ENCODE measurements at regions not wholly inside any gene's neighbourhood (a gene's known extent, or its start where the extent isn't known, plus 50 kb on each side); places are given as distances from the start of the nearest gene placed in this dataset.

- TF ChIP-seq POLR2AphosphoS5 (IDR thresholded peaks at IDR 0.05; ENCODE audit: insufficient read depth in 1 of 2, low read depth in 1 of 2): no peak
- no peak for TF ChIP-seq CTCF (IDR thresholded peaks at IDR 0.05)
These were observed 62.4 kb downstream of the ARL6IP4 start for GRCh38 chr12:123042833-123043232.

Data from vagina (tissue), 2 donors.